WTC11 (cell line): ENCODE measurements at regions not wholly inside any gene's neighbourhood (a gene's known extent, or its start where the extent isn't known, plus 50 kb on each side); places are given as distances from the start of the nearest gene placed in this dataset.

Experiments used
- ATAC-seq: fragments of 200-7000 bp; cut with Tn5 transposase; 2 replicates; pipeline ENCODE4 v1.10.0; 2021; ENCODE audit warnings: mild to moderate bottlenecking, moderate library complexity
- CTCF ChIA-PET: fragments of 300-600 bp; sonication (Branson Sonifier 250); formaldehyde crosslinking; loops from one replicate; lab custom pipeline; 2021; ENCODE audit warnings: antibody characterized with exemption; lab: Charles Lee
- POLR2A ChIA-PET: fragments of 350-600 bp; sonication (Branson Sonifier 250); formaldehyde crosslinking; loops from one replicate; lab custom pipeline; 2021; ENCODE audit warnings: antibody characterized with exemption; lab: Charles Lee
- DNase-seq: peaks from one replicate; pipeline ENCODE4 v3.0.0; 2021; ENCODE audit warnings: low spot score
- H3K27ac Mint-ChIP-seq: 2 replicates; pipeline ENCODE4 v1.8.0; 2021; ENCODE audit warnings: mixed read lengths
- H3K27me3 Mint-ChIP-seq: 2 replicates; pipeline ENCODE4 v1.8.0; 2021; ENCODE audit warnings: low read depth, mild to moderate bottlenecking, moderate library complexity, mixed read lengths
- H3K36me3 Mint-ChIP-seq: 2 replicates; pipeline ENCODE4 v1.8.0; 2021; ENCODE audit warnings: mixed read lengths
- H3K4me1 Mint-ChIP-seq: 2 replicates; pipeline ENCODE4 v1.8.0; 2022; ENCODE audit warnings: mixed read lengths
- H3K4me3 Mint-ChIP-seq: 2 replicates; pipeline ENCODE4 v1.8.0; 2021; ENCODE audit warnings: mild to moderate bottlenecking, moderate library complexity, mixed read lengths
- H3K9me3 Mint-ChIP-seq: 2 replicates; pipeline ENCODE4 v1.8.0; 2021; ENCODE audit warnings: mixed read lengths
- ATF3 ChIP-seq: sonication (generic); formaldehyde crosslinking; conservative IDR thresholded peaks from 2 replicates; pipeline ENCODE4 v1.8.1; 2022; ENCODE audit warnings: mild to moderate bottlenecking, missing genetic modification reagents
- CDX4 ChIP-seq: fragments of 250-450 bp; sonication (Bioruptor Pico); IDR thresholded peaks from 2 replicates; pipeline ENCODE4 v1.9.0; 2021; ENCODE audit warnings: moderate library complexity, mild to moderate bottlenecking, inconsistent platforms, borderline replicate concordance
- CTCF ChIP-seq: fragments of 200-600 bp; IDR thresholded peaks from 2 replicates; pipeline ENCODE4 v1.8.0; 2022; ENCODE audit warnings: antibody characterized with exemption
- E2F1 ChIP-seq: sonication (generic); formaldehyde crosslinking; IDR thresholded peaks from 2 replicates; pipeline ENCODE4 v1.8.0; 2022; ENCODE audit warnings: mild to moderate bottlenecking, missing genetic modification reagents
- ETV6 ChIP-seq: sonication (generic); formaldehyde crosslinking; IDR thresholded peaks from 2 replicates; pipeline ENCODE4 v1.8.1; 2022; ENCODE audit warnings: mild to moderate bottlenecking, missing genetic modification reagents
- FOXP4 ChIP-seq: sonication (generic); formaldehyde crosslinking; IDR thresholded peaks from 2 replicates; pipeline ENCODE4 v1.8.0; 2022; ENCODE audit warnings: mild to moderate bottlenecking, missing genetic modification reagents
- HMGA2 ChIP-seq: fragments of 250-450 bp; sonication (Bioruptor Pico); IDR thresholded peaks from 2 replicates; pipeline ENCODE4 v1.4.0; 2021; ENCODE audit warnings: mild to moderate bottlenecking, moderate library complexity
- NR1H2 ChIP-seq: sonication (generic); formaldehyde crosslinking; IDR thresholded peaks from 2 replicates; pipeline ENCODE4 v1.9.0; 2021; ENCODE audit warnings: mild to moderate bottlenecking, moderate library complexity, missing genetic modification reagents
- SMAD4 ChIP-seq: sonication (generic); formaldehyde crosslinking; IDR thresholded peaks from 2 replicates; pipeline ENCODE4 v1.8.0; 2022; ENCODE audit warnings: mild to moderate bottlenecking, missing genetic modification reagents
- SOX15 ChIP-seq: fragments of 250-450 bp; sonication (Bioruptor Pico); IDR thresholded peaks from 2 replicates; pipeline ENCODE4 v1.9.0; 2021; ENCODE audit warnings: mild to moderate bottlenecking
- STAT6 ChIP-seq: sonication (generic); formaldehyde crosslinking; conservative IDR thresholded peaks from 2 replicates; pipeline ENCODE4 v1.8.1; 2023; ENCODE audit warnings: mild to moderate bottlenecking, low read depth, missing genetic modification reagents, moderate library complexity
- TEAD1 ChIP-seq: sonication (generic); formaldehyde crosslinking; IDR thresholded peaks from 2 replicates; pipeline ENCODE4 v1.8.0; 2022; ENCODE audit warnings: mild to moderate bottlenecking, missing genetic modification reagents
- USF1 ChIP-seq: sonication (generic); formaldehyde crosslinking; IDR thresholded peaks from 2 replicates; pipeline ENCODE4 v1.8.0; 2022; ENCODE audit warnings: mild to moderate bottlenecking, missing genetic modification reagents
- ZMAT4 ChIP-seq: fragments of 250-450 bp; sonication (Bioruptor Pico); IDR thresholded peaks from 2 replicates; pipeline ENCODE4 v1.9.0; 2021; ENCODE audit warnings: mild to moderate bottlenecking
- ZNF121 ChIP-seq: sonication (generic); formaldehyde crosslinking; IDR thresholded peaks from 2 replicates; pipeline ENCODE4 v1.8.0; 2023; ENCODE audit warnings: missing genetic modification reagents
- ZNF232 ChIP-seq: sonication (generic); formaldehyde crosslinking; IDR thresholded peaks from 2 replicates; pipeline ENCODE4 v1.8.0; 2022; ENCODE audit warnings: mild to moderate bottlenecking, missing genetic modification reagents
- ZNF396 ChIP-seq: fragments of 250-450 bp; sonication (Bioruptor Pico); IDR thresholded peaks from 2 replicates; pipeline ENCODE4 v1.8.0; 2021; ENCODE audit warnings: mild to moderate bottlenecking, moderate library complexity, borderline replicate concordance
- ZNF425 ChIP-seq: fragments of 250-450 bp; sonication (Bioruptor Pico); conservative IDR thresholded peaks from 2 replicates; pipeline ENCODE4 v1.9.0; 2021; ENCODE audit warnings: mild to moderate bottlenecking

- Mint-ChIP-seq H3K4me3 (no peak overlapping the region), H3K36me3 (peaks cover 5% of the 10 kb centered on the region), H3K4me1 (no peaks in the 10 kb centered on the region), H3K27me3 (peaks cover 2% of the 10 kb centered on the region), H3K27ac (no peak overlapping the region), H3K9me3 (peaks cover 20% of the 10 kb centered on the region)
- no peak for DNase-seq
- ChIA-PET CTCF (no interaction called here), POLR2A (no interaction called here)
- TF ChIP-seq USF1 (CRISPR knock-in tag), result no peak
- TF ChIP-seq ZMAT4 (CRISPR knock-in tag), result no peak
- TF ChIP-seq ATF3 (CRISPR knock-in tag), result no peak
- TF ChIP-seq HMGA2 (CRISPR knock-in tag), result no peak
- TF ChIP-seq ZNF121 (CRISPR knock-in tag), result no peak
- no peak for TF ChIP-seq CTCF
- TF ChIP-seq SOX15 (CRISPR knock-in tag), result no peak
- no peak for TF ChIP-seq E2F1
- no peak for TF ChIP-seq ZNF232 (CRISPR knock-in tag)
- no peak for TF ChIP-seq ZNF396
- no peak for TF ChIP-seq ETV6
- TF ChIP-seq ZNF425 (CRISPR knock-in tag), result no peak
- no peak for TF ChIP-seq STAT6
- no peak for TF ChIP-seq CDX4 (CRISPR knock-in tag)
- no peak for TF ChIP-seq SMAD4 (CRISPR knock-in tag)
- TF ChIP-seq TEAD1, result no peak
- TF ChIP-seq FOXP4 (CRISPR knock-in tag), result no peak
- TF ChIP-seq NR1H2 (CRISPR knock-in tag), result no peak
- no peak for ATAC-seq
Measured at GRCh38 chr6:78231002-78231401, 578.2 kb downstream of the MEI4 start.
